EL (cell line): ENCODE measurements at regions not wholly inside any gene's neighbourhood (a gene's known extent, or its start where the extent isn't known, plus 50 kb on each side); places are given as distances from the start of the nearest gene placed in this dataset.
"Not testable (repeated sequence)": the region's sequence is repeated elsewhere in the genome, so short reads cannot be mapped to it uniquely, and the experiment has no call there.

ENCODE experiments used
- DNase-seq: peaks from one replicate; pipeline ENCODE4 v3.0.0-alpha.2; 2016

- DNase-seq, result no peak
Observed at GRCh38 chr2:228782281-228782680, 488.8 kb downstream of the PID1 start.

- peak; percentile 59 for DNase-seq
Observed at GRCh38 chr2:228777855-228778355, 493.2 kb downstream of the PID1 start.

GRCh38 chr2:228774548-228774947 lies 496.5 kb downstream of the PID1 start:
- no peak for DNase-seq

- no peak for DNase-seq
Observed at GRCh38 chr2:228771774-228772173, 499.3 kb downstream of the PID1 start.

GRCh38 chr2:228771315-228771714 lies 499.8 kb downstream of the PID1 start:
- DNase-seq, result no peak

GRCh38 chr2:228768818-228769217 lies 502.3 kb downstream of the PID1 start:
- DNase-seq, result peak; percentile 81

GRCh38 chr2:228768141-228768540 lies 502.9 kb downstream of the PID1 start:
- not testable (repeated sequence) for DNase-seq

- DNase-seq, result peak; percentile 45
Observed at GRCh38 chr2:228767196-228767595, 503.9 kb downstream of the PID1 start.

GRCh38 chr2:228763379-228763981 lies 507.6 kb downstream of the PID1 start:
- DNase-seq, result no peak

GRCh38 chr2:228762565-228762964 lies 508.5 kb downstream of the PID1 start:
- DNase-seq, result no peak

GRCh38 chr2:228755661-228756060 lies 515.4 kb downstream of the PID1 start:
- not testable (repeated sequence) for DNase-seq

- DNase-seq, result no peak
Observed at GRCh38 chr2:228747483-228747882, 523.6 kb downstream of the PID1 start.

- DNase-seq, result no peak
Observed at GRCh38 chr2:228738671-228739380, 532.3 kb downstream of the PID1 start.

GRCh38 chr2:228735697-228736096 lies 535.4 kb downstream of the PID1 start:
- no peak for DNase-seq

- DNase-seq, result peak; percentile 92
Observed at GRCh38 chr2:228731517-228731916, 539.6 kb downstream of the PID1 start.

- peak; percentile 56 for DNase-seq
Observed at GRCh38 chr2:228728961-228729360, 542.1 kb downstream of the PID1 start.

GRCh38 chr2:228725031-228725430 lies 543.5 kb upstream of the SPHKAP start:
- no peak for DNase-seq

- no peak for DNase-seq
Observed at GRCh38 chr2:228723599-228723998, 542.1 kb upstream of the SPHKAP start.

GRCh38 chr2:228722311-228722710 lies 540.8 kb upstream of the SPHKAP start:
- no peak for DNase-seq

GRCh38 chr2:228720895-228721294 lies 539.4 kb upstream of the SPHKAP start:
- DNase-seq, result no peak

- DNase-seq, result peak; percentile 6
Observed at GRCh38 chr2:228709788-228710371, 528.4 kb upstream of the SPHKAP start.

GRCh38 chr2:228707846-228708245 lies 526.4 kb upstream of the SPHKAP start:
- DNase-seq, result no peak

- no peak for DNase-seq
Observed at GRCh38 chr2:228705318-228705717, 523.8 kb upstream of the SPHKAP start.

GRCh38 chr2:228703152-228703551 lies 521.7 kb upstream of the SPHKAP start:
- DNase-seq, result no peak
